ENCODE measurements at regions not wholly inside any gene's neighbourhood (a gene's known extent, or its start where the extent isn't known, plus 50 kb on each side); places are given as distances from the start of the nearest gene placed in this dataset.

- WGBS, 4 donors: 43 to 57% (median 43%) methylated on average over 1 of the region's 1 CpG
- intact Hi-C loops (cut with DNase I): no loop called here
- H3K9me3 ChIP-seq (replicated peaks in 1 of 3): no peaks in the 10 kb centered on the region
- no peaks in the 10 kb centered on the region for H3K27me3 ChIP-seq
- H3K4me1 ChIP-seq (replicated peaks in 1 of 2): no peaks in the 10 kb centered on the region
- H3K27ac ChIP-seq: no peak overlapping the region
- H3K4me3 ChIP-seq: no peak overlapping the region
- no peaks in the 10 kb centered on the region for H3K36me3 ChIP-seq (replicated peaks in 1 of 2)
- no peak for DNase-seq
- TF ChIP-seq POLR2A (IDR thresholded peaks at IDR 0.05): no peak
- no peak for TF ChIP-seq CTCF (IDR thresholded peaks at IDR 0.05)
Observed at GRCh38 chr3:1955170-1955569, 143.5 kb upstream of the CNTN4 start.

DNA sequence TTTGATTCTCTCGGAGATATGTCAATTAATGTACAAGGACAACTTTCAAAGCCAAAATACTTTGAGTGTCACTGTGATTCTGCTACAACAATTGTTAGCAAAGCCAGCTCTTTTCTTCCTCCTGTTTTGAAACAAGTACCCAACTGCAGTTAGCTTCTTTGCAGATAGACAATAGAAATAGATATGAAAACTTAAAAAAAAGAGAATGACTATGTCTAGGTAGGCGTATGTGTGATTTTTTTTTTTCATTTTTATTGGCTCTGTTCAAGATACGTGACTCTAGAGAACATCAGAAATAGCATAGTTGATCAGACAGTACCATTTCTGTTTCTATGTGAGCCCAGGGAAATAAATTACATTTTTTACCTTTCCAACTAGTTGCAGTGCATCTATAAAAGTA, 142.9 kb upstream of the CNTN4 start:
- WGBS, 4 donors: 65 to 73% (median 70%) methylated on average over 3 of the region's 3 CpGs

DNA sequence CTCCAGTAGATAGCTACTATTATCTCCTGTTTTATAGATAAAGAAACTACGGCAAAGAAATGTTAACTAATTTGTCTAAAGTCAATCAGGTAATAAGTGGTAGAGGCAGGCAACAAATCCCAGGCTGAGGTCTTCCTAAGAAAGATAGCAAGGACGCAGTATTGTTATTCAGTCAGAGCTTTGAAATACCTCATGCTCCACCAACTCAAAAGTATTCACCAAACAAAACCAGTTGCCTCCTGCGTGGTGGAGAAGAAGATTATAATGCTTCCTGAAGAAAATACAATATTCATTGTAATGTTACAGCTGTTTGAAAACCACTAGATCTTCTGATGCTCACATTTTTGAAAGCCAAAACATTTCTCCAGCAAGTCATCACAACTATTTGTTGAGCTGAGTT, 138.2 kb upstream of the CNTN4 start:
- 72 to 76% (median 73%) methylated on average over 3 of the region's 3 CpGs for WGBS, 4 donors
- Histone ChIP-seq H3K4me1 (replicated peaks in 1 of 2) (no peaks in the 10 kb centered on the region), H3K4me3 (no peak overlapping the region), H3K9me3 (replicated peaks in 1 of 3) (no peaks in the 10 kb centered on the region), H3K27me3 (no peaks in the 10 kb centered on the region), H3K36me3 (replicated peaks in 1 of 2) (no peaks in the 10 kb centered on the region), H3K27ac (no peak overlapping the region)
- no peak for DNase-seq
- TF ChIP-seq CTCF (IDR thresholded peaks at IDR 0.05) (no peak), POLR2A (IDR thresholded peaks at IDR 0.05) (no peak)
- intact Hi-C loops (cut with DNase I): no loop called here

More for the DNA sequence above, 142.9 kb upstream of the CNTN4 start:
- Histone ChIP-seq H3K36me3 (replicated peaks in 1 of 2) (no peaks in the 10 kb centered on the region), H3K4me3 (no peak overlapping the region), H3K4me1 (replicated peaks in 1 of 2) (no peaks in the 10 kb centered on the region), H3K27ac (no peak overlapping the region), H3K9me3 (replicated peaks in 1 of 3) (no peaks in the 10 kb centered on the region), H3K27me3 (no peaks in the 10 kb centered on the region)
- no peak for DNase-seq
- TF ChIP-seq CTCF (IDR thresholded peaks at IDR 0.05) (no peak), POLR2A (IDR thresholded peaks at IDR 0.05) (no peak)
- intact Hi-C loops (cut with DNase I): no loop called here

- Histone ChIP-seq H3K27me3 (no peaks in the 10 kb centered on the region), H3K27ac (no peak overlapping the region), H3K9me3 (replicated peaks in 1 of 3) (no peaks in the 10 kb centered on the region), H3K4me3 (no peak overlapping the region), H3K36me3 (replicated peaks in 1 of 2) (no peaks in the 10 kb centered on the region), H3K4me1 (replicated peaks in 1 of 2) (no peaks in the 10 kb centered on the region)
- DNase-seq: no peak
- intact Hi-C loops (cut with DNase I): no loop called here
- no peak for TF ChIP-seq POLR2A (IDR thresholded peaks at IDR 0.05)
- no peak for TF ChIP-seq CTCF (IDR thresholded peaks at IDR 0.05)
- 74 to 82% (median 79%) methylated on average over 8 of the region's 8 CpGs for WGBS, 4 donors
Observed at GRCh38 chr3:1962396-1963088, 136.1 kb upstream of the CNTN4 start.

Data from adrenal gland (tissue), 9 donors.